ENCODE measurements at regions not wholly inside any gene's neighbourhood (a gene's known extent, or its start where the extent isn't known, plus 50 kb on each side); places are given as distances from the start of the nearest gene placed in this dataset.

DNA sequence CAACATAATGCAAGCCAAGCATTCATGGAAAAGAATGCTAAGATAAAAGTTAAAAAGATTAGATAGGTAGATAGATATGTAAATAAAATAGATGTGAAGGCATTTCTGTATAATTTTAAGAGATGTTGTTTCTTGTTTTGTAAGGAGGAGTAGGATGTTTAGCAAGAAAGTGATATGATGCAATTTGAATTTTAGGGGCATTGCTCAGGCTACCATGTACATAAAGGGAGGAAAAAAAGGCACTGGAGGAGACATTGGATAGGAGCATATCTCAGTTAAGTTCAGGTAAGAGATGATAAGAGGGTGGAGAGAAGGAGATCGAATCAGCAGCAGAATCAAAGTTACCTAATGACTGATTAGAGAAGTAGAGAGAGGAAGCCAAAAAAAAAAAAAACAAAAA, 194.7 kb downstream of the TENT5A start:
- WGBS, 2 donors (ENCODE audit: low coverage in 1 of 2), result 77 to 78% methylated on average over 1 of the region's 1 CpG
- Histone ChIP-seq H3K36me3 (no peaks in the 10 kb centered on the region), H3K27ac (no peak overlapping the region), H3K4me1 (peaks cover 0 to 24% (median 18%) of the 10 kb centered on the region in 4 donors), H3K4me3 (no peak overlapping the region), H3K27me3 (no peaks in the 10 kb centered on the region), H3K9me3 (no peaks in the 10 kb centered on the region)
- no peak for DNase-seq
- in situ Hi-C loops (cut with MboI; ENCODE audit: low pct_ligation_motif_present in 1 of 4, low pct_unique_long_range_greater_than_20kb in 1 of 4, low sequenced_read_pairs in 3 of 4), result no loop called here
- intact Hi-C loops (cut with DNase I; ENCODE audit: low total_unique reads), result no loop called here
- TF ChIP-seq POLR2AphosphoS5 (IDR thresholded peaks at IDR 0.05) (no peak), POLR2A (IDR thresholded peaks at IDR 0.05) (no peak), CTCF (IDR thresholded peaks at IDR 0.05) (no peak), EP300 (IDR thresholded peaks at IDR 0.05; ENCODE audit: low read depth) (no peak)

GRCh38 chr6:81556551-81556950, 195.9 kb downstream of the TENT5A start:
- 35 to 50% methylated on average over 2 of the region's 2 CpGs for WGBS, 2 donors (ENCODE audit: low coverage in 1 of 2)
- no peak overlapping the region for H3K27ac ChIP-seq

DNA sequence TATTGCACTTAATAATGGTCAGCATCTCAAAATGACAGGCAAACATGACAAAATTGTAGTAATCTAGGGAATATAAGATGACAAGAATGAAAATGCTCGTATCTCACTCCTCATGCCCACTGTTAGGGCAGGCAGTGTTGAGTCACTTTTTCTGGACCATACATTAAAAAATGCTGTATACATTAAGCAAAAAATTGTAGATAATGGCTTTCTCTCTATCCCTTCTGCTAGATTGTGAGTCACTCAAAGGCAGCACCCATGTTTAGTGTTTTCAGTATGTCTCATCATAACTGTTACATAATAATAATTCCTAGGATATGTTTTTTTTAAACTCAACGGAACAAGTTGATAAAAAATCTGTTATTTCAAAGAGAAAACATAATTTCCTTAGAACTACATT, 199.3 kb downstream of the TENT5A start:
- Histone ChIP-seq H3K27me3 (no peaks in the 10 kb centered on the region), H3K4me1 (peaks cover 0 to 3% (median 0%) of the 10 kb centered on the region in 4 donors), H3K27ac (no peak overlapping the region), H3K36me3 (no peaks in the 10 kb centered on the region), H3K9me3 (no peaks in the 10 kb centered on the region), H3K4me3 (no peak overlapping the region)
- TF ChIP-seq EP300 (IDR thresholded peaks at IDR 0.05; ENCODE audit: low read depth) (no peak), POLR2A (IDR thresholded peaks at IDR 0.05) (no peak), CTCF (IDR thresholded peaks at IDR 0.05) (no peak), POLR2AphosphoS5 (IDR thresholded peaks at IDR 0.05) (no peak)
- 78 to 83% methylated on average over 2 of the region's 2 CpGs for whole genome bisulfite sequencing, 2 donors (ENCODE audit: low coverage in 1 of 2)
- intact Hi-C loops (cut with DNase I; ENCODE audit: low total_unique reads) (no loop called here), in situ Hi-C loops (cut with MboI; ENCODE audit: low pct_ligation_motif_present in 1 of 4, low pct_unique_long_range_greater_than_20kb in 1 of 4, low sequenced_read_pairs in 3 of 4) (no loop called here)
- no peak for DNase-seq

More at GRCh38 chr6:81556551-81556950, 195.9 kb downstream of the TENT5A start:
- no peak for DNase-seq
- no peak for TF ChIP-seq CTCF (IDR thresholded peaks at IDR 0.05)
- no peak for TF ChIP-seq EP300 (IDR thresholded peaks at IDR 0.05; ENCODE audit: low read depth)
- TF ChIP-seq POLR2A (IDR thresholded peaks at IDR 0.05), result no peak
- TF ChIP-seq POLR2AphosphoS5 (IDR thresholded peaks at IDR 0.05), result no peak
- no peaks in the 10 kb centered on the region for H3K36me3 ChIP-seq
- intact Hi-C loops (cut with DNase I; ENCODE audit: low total_unique reads) (no loop called here), in situ Hi-C loops (cut with MboI; ENCODE audit: low pct_ligation_motif_present in 1 of 4, low pct_unique_long_range_greater_than_20kb in 1 of 4, low sequenced_read_pairs in 3 of 4) (no loop called here)
- H3K4me3 ChIP-seq, result no peak overlapping the region
- no peaks in the 10 kb centered on the region for H3K27me3 ChIP-seq
- no peaks in the 10 kb centered on the region for H3K9me3 ChIP-seq
- H3K4me1 ChIP-seq, result peaks cover 0 to 11% (median 6%) of the 10 kb centered on the region in 4 donors

DNA sequence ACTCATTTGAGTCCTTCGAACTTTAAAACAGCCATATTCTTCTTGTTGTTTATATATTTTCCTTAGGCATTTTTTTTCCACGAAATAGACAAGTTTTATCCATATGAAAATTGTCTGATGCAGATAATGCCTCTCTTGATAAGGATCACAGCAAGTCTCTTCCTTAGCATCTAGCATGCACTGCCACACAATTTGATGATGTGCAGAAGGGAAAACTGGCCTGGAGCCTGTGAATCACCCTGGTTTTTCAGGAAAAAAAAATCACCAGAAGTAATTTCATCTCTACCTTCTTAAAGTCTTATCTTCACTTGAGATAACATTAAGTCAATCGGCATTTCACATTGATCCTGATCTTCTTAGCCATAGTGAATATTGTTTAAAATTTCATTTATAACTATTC, 199.8 kb downstream of the TENT5A start:
- Histone ChIP-seq H3K27me3 (no peaks in the 10 kb centered on the region), H3K4me1 (peaks cover 0 to 3% (median 0%) of the 10 kb centered on the region in 4 donors), H3K36me3 (no peaks in the 10 kb centered on the region), H3K9me3 (no peaks in the 10 kb centered on the region), H3K4me3 (no peak overlapping the region), H3K27ac (no peak overlapping the region)
- intact Hi-C loops (cut with DNase I; ENCODE audit: low total_unique reads) (no loop called here), in situ Hi-C loops (cut with MboI; ENCODE audit: low pct_ligation_motif_present in 1 of 4, low pct_unique_long_range_greater_than_20kb in 1 of 4, low sequenced_read_pairs in 3 of 4) (no loop called here)
- no peak for TF ChIP-seq POLR2AphosphoS5 (IDR thresholded peaks at IDR 0.05)
- no peak for TF ChIP-seq EP300 (IDR thresholded peaks at IDR 0.05; ENCODE audit: low read depth)
- 72 to 80% methylated on average over 3 of the region's 3 CpGs for WGBS, 2 donors (ENCODE audit: low coverage in 1 of 2)
- no peak for DNase-seq

GRCh38 chr6:81547149-81547548, 205.3 kb downstream of the TENT5A start:
- H3K27ac ChIP-seq, result peak overlapping the region in 2 of 4 donors; percentile 28 to 35
- no peaks in the 10 kb centered on the region for H3K27me3 ChIP-seq
- in situ Hi-C loops (cut with MboI; ENCODE audit: low pct_ligation_motif_present in 1 of 4, low pct_unique_long_range_greater_than_20kb in 1 of 4, low sequenced_read_pairs in 3 of 4), result no loop called here
- WGBS, 2 donors (ENCODE audit: low coverage in 1 of 2), result 49 to 55% methylated on average over 3 of the region's 3 CpGs
- TF ChIP-seq POLR2A (IDR thresholded peaks at IDR 0.05) (no peak), CTCF (IDR thresholded peaks at IDR 0.05) (no peak), EP300 (IDR thresholded peaks at IDR 0.05; ENCODE audit: low read depth) (no peak), POLR2AphosphoS5 (IDR thresholded peaks at IDR 0.05) (no peak)
- DNase-seq, result peak; percentile 33
- no peaks in the 10 kb centered on the region for H3K36me3 ChIP-seq
- H3K4me1 ChIP-seq, result peaks cover 0 to 7% (median 0%) of the 10 kb centered on the region in 4 donors
- intact Hi-C loops (cut with DNase I; ENCODE audit: low total_unique reads), result no loop called here
- H3K9me3 ChIP-seq, result no peaks in the 10 kb centered on the region
- H3K4me3 ChIP-seq, result no peak overlapping the region

All from transverse colon (tissue), 4 donors.